GM19397 (cell line): ENCODE measurements at regions not wholly inside any gene's neighbourhood (a gene's known extent, or its start where the extent isn't known, plus 50 kb on each side); places are given as distances from the start of the nearest gene placed in this dataset.

ENCODE experiments used
- ATAC-seq: cut with Tn5 transposase; IDR thresholded peaks from one replicate; pipeline ENCODE4 v1.9.1; 2021; ENCODE audit warnings: mild to moderate bottlenecking, moderate library complexity; ENCODE audit not compliant: unreplicated experiment

DNA sequence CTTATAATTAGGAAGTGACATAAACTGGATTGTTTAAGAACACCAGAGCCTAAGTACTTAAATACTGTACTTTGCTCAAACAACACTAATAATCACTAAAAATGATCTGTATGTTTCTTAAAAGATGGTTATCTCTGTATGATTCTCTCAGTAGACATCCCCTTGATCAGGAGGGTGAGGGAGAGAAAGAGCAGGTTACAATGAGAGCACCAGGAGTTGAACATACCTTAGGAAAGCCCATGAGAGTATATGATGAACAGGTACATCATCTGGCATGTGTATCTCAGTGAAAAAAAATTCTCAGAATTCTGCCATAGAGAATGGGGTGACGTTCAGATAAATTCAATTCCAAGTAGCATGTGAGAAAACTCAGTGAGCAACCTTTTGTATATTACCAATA is 59.9 kb upstream of the IL2 start:
- no peak for ATAC-seq

DNA sequence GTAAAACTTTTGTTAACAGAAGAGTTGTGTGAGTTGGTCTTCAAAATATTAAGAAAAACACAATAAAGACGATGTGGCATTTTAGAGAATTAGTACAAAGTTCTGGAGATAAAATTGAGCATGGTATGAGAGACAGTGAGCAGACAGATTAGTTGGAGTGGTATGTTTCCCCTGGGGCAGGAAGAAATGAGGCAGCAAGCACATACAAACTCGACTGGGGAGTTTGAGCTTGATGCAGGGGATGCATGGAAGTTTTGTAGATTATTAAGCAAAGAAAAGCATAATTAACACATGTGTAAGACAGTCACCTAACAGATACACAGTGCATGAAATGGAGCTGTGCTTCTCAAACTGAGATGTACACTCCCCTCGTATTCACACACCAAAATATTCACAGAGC is 58.1 kb upstream of the IL2 start:
- no peak for ATAC-seq

DNA sequence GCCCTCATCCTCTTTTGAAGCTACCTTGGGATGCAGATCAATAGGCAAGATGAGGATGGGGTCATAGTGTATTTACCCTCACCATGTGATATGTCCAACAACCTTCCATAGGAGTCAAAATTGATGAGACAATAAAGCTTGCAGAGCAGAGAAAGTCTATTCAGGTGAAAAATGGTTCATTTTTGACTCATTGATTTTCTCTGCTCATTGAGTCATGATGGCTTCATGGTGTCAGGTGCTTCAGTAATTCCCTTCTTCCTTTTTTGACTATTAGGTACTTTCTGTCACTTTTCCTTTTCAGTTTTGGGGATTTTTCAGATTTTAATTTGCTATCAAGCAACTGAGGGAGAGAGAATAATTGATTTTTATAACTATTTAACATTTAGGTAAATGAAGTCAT is 55.9 kb upstream of the IL2 start:
- no peak for ATAC-seq

DNA sequence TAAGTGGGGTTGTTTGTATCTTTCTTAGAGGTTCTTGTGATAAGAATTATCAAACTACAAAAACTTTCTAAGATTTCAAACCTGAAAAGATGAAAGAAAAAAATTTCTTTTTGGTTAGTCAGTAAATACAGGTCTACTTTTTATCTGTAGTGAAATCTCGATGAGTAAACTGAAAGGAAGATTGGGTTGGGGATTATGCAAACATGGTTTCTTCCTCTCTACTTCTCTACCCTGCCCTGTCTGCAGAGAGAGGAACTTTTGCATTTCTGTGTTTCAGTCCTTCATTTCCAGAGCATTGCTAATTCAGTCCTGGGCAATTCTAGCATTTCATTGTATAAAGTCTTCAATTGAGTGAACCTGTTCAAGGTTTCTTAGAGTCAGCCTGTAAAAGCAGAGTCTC is 51.6 kb upstream of the IL2 start:
- no peak for ATAC-seq
